Smooth muscle cell of the brain vasculature (primary cell): ENCODE measurements at regions not wholly inside any gene's neighbourhood (a gene's known extent, or its start where the extent isn't known, plus 50 kb on each side); places are given as distances from the start of the nearest gene placed in this dataset.
"Not testable (repeated sequence)": the region's sequence is repeated elsewhere in the genome, so short reads cannot be mapped to it uniquely, and the experiment has no call there.

Source experiments
- DNase-seq: peaks from one replicate; pipeline ENCODE4 v3.0.0-alpha.2; 2012; ENCODE audit warnings: low read depth, low spot score

DNA sequence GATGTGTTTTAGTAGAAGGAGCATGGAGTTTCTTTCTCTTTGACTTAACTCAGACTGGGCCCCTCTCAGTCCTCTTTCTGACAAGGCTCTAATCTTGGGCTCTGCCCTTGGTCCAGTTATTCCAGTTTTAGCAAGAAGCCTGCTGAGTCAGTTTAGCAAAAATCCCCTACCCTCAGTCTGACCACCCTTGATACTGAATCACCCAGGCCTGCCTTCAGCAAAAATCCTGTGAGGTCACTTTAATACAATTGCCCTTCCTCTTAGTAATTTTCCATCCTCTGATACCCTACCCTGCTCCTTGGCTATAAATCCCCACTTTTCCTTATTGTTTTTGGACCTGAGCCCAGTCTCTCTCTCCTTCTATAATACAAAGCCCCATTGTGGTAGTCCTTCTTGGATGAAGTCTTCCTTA is 326.7 kb upstream of the NOX3 start:
- DNase-seq: no peak

- no peak for DNase-seq
These were observed 323.8 kb upstream of the NOX3 start for GRCh38 chr6:155779456-155779855.

GRCh38 chr6:155778336-155778735 is 322.7 kb upstream of the NOX3 start:
- DNase-seq: no peak

DNA sequence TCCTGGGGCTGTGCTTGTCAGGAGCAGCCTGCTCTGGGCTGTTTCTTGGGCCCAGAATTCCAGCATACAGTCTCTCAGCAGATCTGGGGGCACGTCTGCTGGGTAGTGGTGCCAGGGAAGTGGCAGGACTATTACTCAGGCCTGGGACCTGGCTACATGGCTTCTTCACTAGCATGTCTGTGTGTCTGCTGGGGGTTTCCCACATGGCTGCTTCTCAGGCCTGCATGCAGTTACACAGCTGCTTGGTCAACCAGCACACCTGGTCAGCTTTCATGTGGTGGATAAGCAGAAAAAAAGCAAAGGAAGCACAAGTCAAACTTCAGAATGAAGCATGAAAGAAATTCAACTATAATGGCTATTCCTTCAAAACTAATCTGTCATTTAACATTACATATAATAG is 316.2 kb upstream of the NOX3 start:
- DNase-seq: no peak

DNA sequence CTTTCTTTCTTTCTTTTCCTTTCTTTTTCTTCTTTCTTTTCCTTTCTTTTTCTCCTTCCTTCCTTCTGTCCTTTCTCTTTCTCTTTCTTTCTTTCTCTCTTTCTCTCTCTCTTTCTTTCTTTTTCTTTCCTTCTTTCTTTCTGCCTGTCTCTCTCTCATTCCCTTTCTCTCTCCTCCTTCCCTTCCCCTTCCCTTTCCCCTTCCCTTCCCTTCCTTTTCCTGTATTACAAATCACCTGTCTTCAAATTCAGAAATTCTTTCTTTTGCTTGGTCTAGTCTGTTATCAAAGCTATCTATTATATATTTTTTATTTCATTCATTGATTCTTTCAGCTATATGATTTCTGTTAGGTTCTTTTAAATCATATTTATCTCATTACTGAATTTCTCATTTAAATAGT is 315.2 kb upstream of the NOX3 start:
- no peak for DNase-seq

GRCh38 chr6:155770313-155770712 is 314.7 kb upstream of the NOX3 start:
- DNase-seq: no peak

DNA sequence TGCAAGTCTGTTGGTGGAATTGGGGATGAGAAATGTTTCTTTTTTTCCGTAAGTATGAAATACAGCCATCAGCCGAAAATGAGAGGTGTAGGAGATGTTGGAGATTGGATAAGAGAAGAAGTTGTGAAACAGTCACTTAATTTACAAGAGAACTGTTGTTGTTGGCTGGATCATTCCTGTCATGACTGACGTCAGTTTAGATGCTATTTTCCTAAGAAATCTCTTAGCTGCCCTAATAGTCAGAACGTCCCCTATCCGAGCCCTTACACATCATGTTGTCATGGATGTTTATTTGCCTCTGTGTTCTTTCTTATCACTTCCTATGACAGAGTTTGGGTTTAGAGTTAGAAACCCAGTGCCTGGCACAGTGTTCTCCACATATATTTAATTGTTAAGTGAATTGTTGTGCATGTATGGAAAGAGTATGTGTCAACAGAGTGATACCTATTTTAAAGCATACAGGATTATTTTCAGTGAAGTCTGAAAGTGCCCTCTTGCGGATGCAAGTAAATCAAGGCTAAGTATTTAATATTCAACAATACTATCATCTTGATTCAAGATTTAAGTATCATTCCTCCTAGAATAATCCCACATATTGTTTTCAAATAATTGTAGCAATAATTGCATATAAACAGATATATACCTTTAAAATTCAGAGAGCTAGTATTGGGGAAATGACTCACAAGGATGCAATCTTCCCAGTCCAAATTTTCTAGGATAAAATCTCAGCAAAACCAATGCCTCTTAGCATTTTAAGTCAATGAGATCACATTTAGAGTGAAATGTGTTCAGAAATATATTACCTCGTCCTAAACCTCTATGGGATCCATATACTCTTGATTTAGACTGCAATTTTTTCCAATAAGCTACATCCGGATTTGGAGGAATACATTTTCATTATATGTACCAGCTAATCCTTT is 309.9 kb upstream of the NOX3 start:
- DNase-seq: no peak

DNA sequence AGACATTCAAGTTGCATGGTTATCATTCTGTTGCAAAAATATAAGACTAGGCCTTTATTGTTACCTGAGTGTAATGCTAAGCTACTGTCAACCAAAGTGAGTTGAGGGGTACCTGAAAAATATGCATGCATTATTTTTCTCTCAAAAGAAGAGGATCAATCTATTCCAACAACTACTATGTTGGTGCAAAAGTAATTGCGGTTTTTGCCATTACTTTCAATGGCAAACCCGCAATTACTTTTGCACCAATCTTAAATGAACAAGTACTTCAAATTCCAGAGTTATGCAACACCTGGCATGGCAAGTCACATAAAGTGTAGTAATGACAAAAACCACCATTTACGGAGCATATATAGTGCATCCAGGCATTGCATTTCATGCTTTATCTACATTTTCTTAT is 307.0 kb upstream of the NOX3 start:
- DNase-seq: no peak

- no peak for DNase-seq
These were observed 299.8 kb upstream of the NOX3 start for GRCh38 chr6:155755452-155755851.

DNA sequence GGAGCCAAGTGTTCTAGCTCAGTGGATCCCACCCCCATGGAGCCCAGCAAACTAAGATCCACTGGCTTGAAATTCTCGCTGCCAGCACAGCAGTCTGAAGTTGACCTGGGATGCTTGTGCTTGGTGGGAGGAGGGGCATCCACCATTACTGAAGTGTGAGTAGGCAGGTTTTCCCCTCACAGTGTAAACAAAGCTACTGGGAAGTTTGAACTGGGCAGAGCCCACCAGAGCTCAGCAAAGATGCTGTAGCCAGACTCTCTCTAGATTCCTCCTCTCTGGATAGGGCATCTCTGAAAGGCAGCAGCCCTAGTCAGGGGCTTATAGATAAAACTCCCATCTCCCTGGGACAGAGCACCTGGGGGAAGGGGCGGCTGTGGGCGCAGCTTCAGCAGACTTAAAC is 293.1 kb upstream of the NOX3 start:
- not testable (repeated sequence) for DNase-seq

- no peak for DNase-seq
These were observed 291.9 kb upstream of the NOX3 start for GRCh38 chr6:155747491-155747890.

- no peak for DNase-seq
These were observed 285.3 kb upstream of the NOX3 start for GRCh38 chr6:155740781-155741399.

DNA sequence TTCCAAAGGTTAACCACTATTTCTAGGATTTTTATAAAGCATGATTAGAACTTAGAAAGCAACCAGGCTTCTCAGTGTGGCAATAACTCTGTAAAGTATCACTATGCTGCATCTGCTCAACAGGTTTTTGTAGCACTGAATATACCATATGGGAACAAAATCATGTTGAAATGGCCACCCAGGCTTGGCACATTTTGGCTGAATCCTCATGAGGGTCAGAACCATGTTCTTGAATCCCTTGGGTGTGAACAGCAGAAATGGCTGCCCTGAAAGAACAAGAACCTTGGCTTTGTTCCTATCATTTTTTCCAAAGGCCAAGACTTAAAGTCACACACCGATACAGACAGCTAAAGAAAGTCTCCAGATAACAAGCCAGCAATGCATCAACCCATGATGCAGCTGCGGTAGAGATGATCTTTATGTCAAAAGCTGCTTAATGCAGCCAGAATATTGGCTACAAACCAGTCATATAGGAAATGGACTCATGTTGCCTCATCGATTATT is 283.0 kb upstream of the NOX3 start:
- no peak for DNase-seq

- no peak for DNase-seq
These were observed 261.7 kb upstream of the NOX3 start for GRCh38 chr6:155717374-155717773.

DNA sequence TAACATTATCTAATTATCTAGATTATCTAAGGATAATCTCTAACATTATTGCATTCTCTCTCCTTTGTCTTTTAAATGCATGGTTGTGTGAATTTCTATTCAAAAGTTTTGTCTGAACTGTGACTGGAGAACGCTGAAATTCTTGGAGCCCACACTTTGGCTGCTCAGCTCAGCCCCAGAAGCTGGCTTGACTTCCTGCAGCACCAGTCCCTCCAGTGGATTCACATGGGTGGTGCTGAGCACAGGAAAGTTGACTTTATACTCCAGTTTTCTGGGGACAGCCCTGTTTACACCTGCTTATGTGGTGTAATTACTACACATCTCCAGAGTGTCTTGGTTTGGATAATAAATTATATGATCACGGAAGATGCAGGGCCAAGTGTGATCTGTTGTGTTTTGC is 255.1 kb upstream of the NOX3 start:
- no peak for DNase-seq

- DNase-seq: no peak
These were observed 253.6 kb upstream of the NOX3 start for GRCh38 chr6:155709262-155709661.

DNA sequence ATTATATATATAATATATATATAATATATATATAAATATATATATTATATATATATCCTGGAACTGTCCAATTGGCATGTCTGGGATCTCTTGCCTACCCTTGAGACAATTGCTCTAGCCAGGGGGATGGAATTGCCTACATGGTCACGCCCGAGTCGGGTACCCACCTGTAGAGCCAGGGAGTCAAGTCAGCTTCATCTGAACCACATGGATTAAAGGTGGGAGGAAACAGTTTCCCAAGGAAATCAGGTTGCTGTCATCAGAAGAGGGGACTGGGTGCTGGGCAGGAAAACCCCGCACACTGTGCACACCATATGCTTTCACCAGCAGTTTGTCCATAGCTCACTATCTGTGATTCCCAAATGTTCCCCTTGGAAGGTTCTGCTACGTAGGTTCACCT is 252.5 kb upstream of the NOX3 start:
- DNase-seq: no peak

- DNase-seq: no peak
These were observed 251.2 kb upstream of the NOX3 start for GRCh38 chr6:155706806-155707205.

DNA sequence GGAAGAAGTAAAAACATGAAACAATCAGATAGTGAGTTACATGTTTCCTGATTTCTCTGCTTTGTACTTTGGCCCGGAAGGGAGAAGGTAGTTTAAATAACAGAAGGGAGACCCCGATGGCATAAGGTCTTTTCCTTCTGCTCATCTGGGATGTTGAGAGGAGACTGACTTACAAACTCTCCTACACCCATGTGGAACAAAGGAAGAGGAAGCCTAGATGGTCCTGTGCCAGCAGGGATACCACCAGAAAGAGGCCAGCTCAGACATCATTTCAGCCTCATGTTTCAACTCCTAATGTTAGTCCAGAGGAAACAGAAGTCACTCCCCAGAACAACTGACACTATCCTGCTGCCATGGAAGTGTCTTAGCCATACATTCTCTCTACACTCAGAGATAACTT is 250.7 kb upstream of the NOX3 start:
- DNase-seq: no peak

GRCh38 chr6:155701342-155701741 is 245.7 kb upstream of the NOX3 start:
- no peak for DNase-seq

DNA sequence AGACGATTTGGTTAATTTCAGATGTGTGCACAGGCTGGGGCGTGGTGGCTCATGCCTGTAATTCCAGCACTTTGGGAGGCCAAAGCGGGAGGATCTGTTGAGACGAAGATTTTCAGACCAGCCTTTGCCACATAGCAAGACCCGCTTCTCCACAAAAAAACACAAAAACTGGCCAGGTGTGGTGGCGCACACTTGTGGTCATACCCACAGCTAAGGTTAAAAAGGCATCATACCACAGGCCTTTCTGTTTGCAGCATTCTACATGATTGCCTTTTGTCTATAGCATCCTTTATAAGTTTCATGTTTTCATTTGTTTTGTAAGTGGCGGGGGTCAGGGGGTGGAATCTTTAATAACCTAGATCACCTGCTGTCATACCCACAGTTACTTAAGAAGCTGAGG is 239.9 kb upstream of the NOX3 start:
- DNase-seq: no peak

DNA sequence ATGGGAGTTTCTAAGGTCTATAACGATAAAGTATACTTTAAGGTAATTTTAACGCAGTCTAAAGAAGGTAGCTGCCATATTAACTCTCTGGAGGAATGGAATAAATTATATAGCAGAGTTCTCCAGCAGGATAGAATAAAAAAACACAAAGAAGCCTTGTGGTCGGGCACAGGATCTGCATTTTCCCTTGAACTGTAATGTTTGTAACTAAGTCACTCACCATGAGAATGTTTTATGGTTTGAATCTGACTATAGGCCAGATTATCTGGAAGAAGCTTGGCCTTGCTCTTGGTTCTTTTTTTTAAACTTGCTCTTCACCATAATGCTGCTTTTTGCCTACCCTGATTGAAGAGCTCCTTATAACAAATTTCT is 238.8 kb upstream of the NOX3 start:
- DNase-seq: no peak
